ENCODE measurements at regions not wholly inside any gene's neighbourhood (a gene's known extent, or its start where the extent isn't known, plus 50 kb on each side); places are given as distances from the start of the nearest gene placed in this dataset.

DNA sequence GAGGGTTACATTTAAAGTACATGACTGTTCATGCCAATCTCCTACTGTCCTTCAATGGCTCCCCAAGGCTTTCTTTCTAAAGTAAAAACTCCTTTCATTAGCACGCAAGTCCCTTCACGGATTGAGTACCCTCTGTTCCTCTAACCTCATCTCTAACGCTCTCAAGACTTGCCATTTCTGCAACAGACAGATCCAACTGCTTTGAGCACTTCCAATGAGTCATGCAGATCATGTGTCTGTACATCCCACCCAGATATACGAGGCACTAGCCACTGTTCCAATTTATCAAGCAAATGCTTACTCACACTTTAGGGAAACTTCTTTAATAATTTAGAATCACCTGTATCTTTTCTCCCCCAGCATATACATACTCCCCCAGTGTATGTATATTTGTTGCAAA is 332.5 kb upstream of the ZFP42 start:
- no peaks in the 10 kb centered on the region for H4K20me1 ChIP-seq (ENCODE audit: low read depth)
- TF ChIP-seq, protein P1, sequence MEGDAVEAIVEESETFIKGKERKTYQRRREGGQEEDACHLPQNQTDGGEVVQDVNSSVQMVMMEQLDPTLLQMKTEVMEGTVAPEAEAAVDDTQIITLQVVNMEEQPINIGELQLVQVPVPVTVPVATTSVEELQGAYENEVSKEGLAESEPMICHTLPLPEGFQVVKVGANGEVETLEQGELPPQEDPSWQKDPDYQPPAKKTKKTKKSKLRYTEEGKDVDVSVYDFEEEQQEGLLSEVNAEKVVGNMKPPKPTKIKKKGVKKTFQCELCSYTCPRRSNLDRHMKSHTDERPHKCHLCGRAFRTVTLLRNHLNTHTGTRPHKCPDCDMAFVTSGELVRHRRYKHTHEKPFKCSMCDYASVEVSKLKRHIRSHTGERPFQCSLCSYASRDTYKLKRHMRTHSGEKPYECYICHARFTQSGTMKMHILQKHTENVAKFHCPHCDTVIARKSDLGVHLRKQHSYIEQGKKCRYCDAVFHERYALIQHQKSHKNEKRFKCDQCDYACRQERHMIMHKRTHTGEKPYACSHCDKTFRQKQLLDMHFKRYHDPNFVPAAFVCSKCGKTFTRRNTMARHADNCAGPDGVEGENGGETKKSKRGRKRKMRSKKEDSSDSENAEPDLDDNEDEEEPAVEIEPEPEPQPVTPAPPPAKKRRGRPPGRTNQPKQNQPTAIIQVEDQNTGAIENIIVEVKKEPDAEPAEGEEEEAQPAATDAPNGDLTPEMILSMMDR (IDR thresholded peaks at IDR 0.05): no peak
- TF ChIP-seq EZH2 (IDR thresholded peaks at IDR 0.05): no peak
- TF ChIP-seq EZH2phosphoT487 (IDR thresholded peaks at IDR 0.05): no peak
- H3K9me3 ChIP-seq (ENCODE audit: low read depth): no peaks in the 10 kb centered on the region
- no peaks in the 10 kb centered on the region for H3K4me1 ChIP-seq
- no peaks in the 10 kb centered on the region for H3K4me1 Mint-ChIP-seq
- no peak overlapping the region for H2AFZ ChIP-seq (replicated peaks)
- H3K4me3 ChIP-seq: no peak overlapping the region
- no peaks in the 10 kb centered on the region for H3F3A ChIP-seq (ENCODE audit: low read depth)
- no peak overlapping the region for H3K4me3 Mint-ChIP-seq
- no peaks in the 10 kb centered on the region for H3K79me2 ChIP-seq (ENCODE audit: low read depth)
- no peaks in the 10 kb centered on the region for H3K27me3 ChIP-seq
- H3K36me3 Mint-ChIP-seq: no peaks in the 10 kb centered on the region
- no peaks in the 10 kb centered on the region for H3K27me3 Mint-ChIP-seq (ENCODE audit: insufficient read depth, low read depth)
- no peak overlapping the region for H3K9ac ChIP-seq
- H3K9me3 Mint-ChIP-seq: peaks cover 2% of the 10 kb centered on the region
- H3K36me3 ChIP-seq: no peaks in the 10 kb centered on the region
- DNase-seq (ENCODE audit: low spot score): no peak
- no peak overlapping the region for H3K27ac ChIP-seq
- H3K27ac Mint-ChIP-seq: no peak overlapping the region
- H3K4me2 ChIP-seq: no peak overlapping the region

DNA sequence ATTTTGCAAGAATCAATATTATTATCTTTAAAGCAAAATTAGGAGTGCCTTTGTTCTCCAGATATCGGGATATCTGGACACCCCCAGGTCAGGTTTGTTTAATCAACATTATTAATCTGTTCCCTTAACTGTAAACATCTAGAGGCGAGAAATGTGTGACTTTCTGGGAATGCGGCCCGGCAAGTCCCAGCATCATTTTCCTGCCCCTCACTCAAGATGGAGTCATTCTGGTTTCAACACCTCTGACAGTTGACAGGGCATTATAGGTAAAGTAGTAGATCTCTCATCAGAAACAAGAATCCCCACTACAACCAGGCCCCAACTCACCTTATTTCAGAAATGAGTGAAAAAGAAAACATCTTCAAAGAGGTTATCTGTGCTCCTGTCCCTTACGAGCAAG is 331.6 kb upstream of the ZFP42 start:
- Mint-ChIP-seq H3K36me3 (no peaks in the 10 kb centered on the region), H3K4me3 (no peak overlapping the region), H3K27ac (no peak overlapping the region), H3K9me3 (peaks cover 2% of the 10 kb centered on the region), H3K4me1 (no peaks in the 10 kb centered on the region), H3K27me3 (ENCODE audit: insufficient read depth, low read depth) (no peaks in the 10 kb centered on the region)
- Histone ChIP-seq H3K9me3 (ENCODE audit: low read depth) (no peaks in the 10 kb centered on the region), H3K27me3 (no peaks in the 10 kb centered on the region), H3K79me2 (ENCODE audit: low read depth) (no peaks in the 10 kb centered on the region), H3K4me3 (no peak overlapping the region), H3K36me3 (no peaks in the 10 kb centered on the region), H3K9ac (no peak overlapping the region), H3K4me1 (no peaks in the 10 kb centered on the region), H4K20me1 (ENCODE audit: low read depth) (no peaks in the 10 kb centered on the region), H3K4me2 (no peak overlapping the region), H2AFZ (replicated peaks) (no peak overlapping the region), H3F3A (ENCODE audit: low read depth) (no peaks in the 10 kb centered on the region), H3K27ac (no peak overlapping the region)
- TF ChIP-seq, protein P1 (IDR thresholded peaks at IDR 0.05): no peak
- TF ChIP-seq EZH2phosphoT487 (IDR thresholded peaks at IDR 0.05): no peak
- TF ChIP-seq EZH2 (IDR thresholded peaks at IDR 0.05): no peak
- no peak for DNase-seq (ENCODE audit: low spot score)

DNA sequence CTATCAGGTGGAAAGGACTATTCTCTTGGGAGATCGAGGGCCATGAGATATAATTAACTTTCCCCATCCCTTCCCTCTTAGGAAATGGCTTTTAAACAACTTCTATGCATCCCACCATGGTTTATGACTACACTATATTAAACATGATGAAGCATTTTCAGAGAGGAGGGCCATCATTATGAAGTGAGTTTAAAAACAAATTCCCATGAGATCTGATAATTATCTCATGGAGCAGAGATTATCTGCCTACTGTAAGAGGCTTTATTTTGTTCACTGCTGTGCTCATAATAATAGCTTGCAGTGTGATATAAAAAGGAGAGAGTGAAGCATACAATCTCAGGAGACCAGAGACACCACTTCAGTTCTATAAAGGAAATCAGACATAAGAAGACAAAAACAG is 330.5 kb upstream of the ZFP42 start:
- H3K4me3 Mint-ChIP-seq: no peak overlapping the region
- no peak overlapping the region for H3K9ac ChIP-seq

More for the DNA sequence above, 330.5 kb upstream of the ZFP42 start:
- H3K4me1 Mint-ChIP-seq: no peaks in the 10 kb centered on the region
- no peaks in the 10 kb centered on the region for H3K79me2 ChIP-seq (ENCODE audit: low read depth)
- H3F3A ChIP-seq (ENCODE audit: low read depth): no peaks in the 10 kb centered on the region
- H4K20me1 ChIP-seq (ENCODE audit: low read depth): no peaks in the 10 kb centered on the region
- DNase-seq (ENCODE audit: low spot score): no peak
- TF ChIP-seq, protein P1 (IDR thresholded peaks at IDR 0.05): no peak
- no peak for TF ChIP-seq EZH2phosphoT487 (IDR thresholded peaks at IDR 0.05)
- no peak for TF ChIP-seq EZH2 (IDR thresholded peaks at IDR 0.05)
- no peaks in the 10 kb centered on the region for H3K4me1 ChIP-seq
- no peaks in the 10 kb centered on the region for H3K27me3 Mint-ChIP-seq (ENCODE audit: insufficient read depth, low read depth)
- no peaks in the 10 kb centered on the region for H3K36me3 ChIP-seq
- no peaks in the 10 kb centered on the region for H3K36me3 Mint-ChIP-seq
- no peaks in the 10 kb centered on the region for H3K27me3 ChIP-seq
- H3K4me2 ChIP-seq: no peak overlapping the region
- no peaks in the 10 kb centered on the region for H3K9me3 ChIP-seq (ENCODE audit: low read depth)
- H3K27ac Mint-ChIP-seq: no peak overlapping the region
- H3K4me3 ChIP-seq: no peak overlapping the region
- no peak overlapping the region for H2AFZ ChIP-seq (replicated peaks)
- no peaks in the 10 kb centered on the region for H3K9me3 Mint-ChIP-seq
- no peak overlapping the region for H3K27ac ChIP-seq

All from neural progenitor cell (in vitro differentiated cells).